RPMI8226 (cell line): ENCODE measurements at regions not wholly inside any gene's neighbourhood (a gene's known extent, or its start where the extent isn't known, plus 50 kb on each side); places are given as distances from the start of the nearest gene placed in this dataset.
"Not testable (repeated sequence)": the region's sequence is repeated elsewhere in the genome, so short reads cannot be mapped to it uniquely, and the experiment has no call there.

Experiments used
- DNase-seq: peaks from one replicate; pipeline ENCODE4 v3.0.0-alpha.2; 2015

- DNase-seq, result no peak
Measured at GRCh38 chr6:8174571-8174970, 72.2 kb upstream of the EEF1E1 start.

GRCh38 chr6:8172530-8172929 is 70.2 kb upstream of the EEF1E1 start:
- DNase-seq, result no peak

DNA sequence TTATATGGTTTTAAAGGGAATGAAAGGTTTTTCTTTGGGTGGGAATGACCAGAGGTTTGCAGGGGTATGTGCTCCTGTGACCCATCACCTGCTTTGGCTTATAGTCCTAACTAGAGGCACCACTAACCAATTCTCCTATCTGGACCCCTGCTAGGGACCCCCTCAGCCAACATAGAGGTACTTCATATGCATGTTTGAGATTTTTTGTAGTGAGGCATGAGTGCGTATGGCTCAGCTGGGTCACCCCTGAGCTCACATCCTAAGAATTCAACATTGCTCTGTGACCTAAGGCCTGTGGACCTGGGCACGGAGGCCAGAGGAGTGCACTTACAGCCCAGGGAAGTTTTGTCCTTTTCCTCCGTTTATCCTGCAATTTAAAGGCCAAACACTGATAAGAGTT is 68.4 kb upstream of the EEF1E1 start:
- no peak for DNase-seq

- no peak for DNase-seq
Measured at GRCh38 chr6:8170245-8170644, 67.9 kb upstream of the EEF1E1 start.

GRCh38 chr6:8166156-8166555 is 63.8 kb upstream of the EEF1E1 start:
- no peak for DNase-seq

DNA sequence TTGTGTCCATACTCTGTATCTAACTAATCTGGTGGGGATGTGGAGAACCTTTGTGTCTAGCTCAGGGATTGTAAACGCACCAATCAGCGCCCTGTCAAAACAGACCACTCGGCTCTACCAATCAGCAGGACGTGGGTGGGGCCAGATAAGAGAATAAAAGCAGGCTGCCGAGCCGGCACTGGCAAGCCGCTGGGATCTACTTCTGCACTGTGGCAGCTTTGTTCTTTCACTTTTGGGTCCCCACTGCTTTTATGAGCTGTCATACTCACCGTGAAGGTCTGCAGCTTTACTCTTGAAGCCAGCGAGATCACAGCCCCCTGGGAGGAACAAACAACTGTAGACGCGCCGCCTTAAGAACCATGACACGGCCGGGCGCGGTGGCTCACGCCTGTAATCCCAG is 62.7 kb upstream of the EEF1E1 start:
- DNase-seq, result not testable (repeated sequence)

DNA sequence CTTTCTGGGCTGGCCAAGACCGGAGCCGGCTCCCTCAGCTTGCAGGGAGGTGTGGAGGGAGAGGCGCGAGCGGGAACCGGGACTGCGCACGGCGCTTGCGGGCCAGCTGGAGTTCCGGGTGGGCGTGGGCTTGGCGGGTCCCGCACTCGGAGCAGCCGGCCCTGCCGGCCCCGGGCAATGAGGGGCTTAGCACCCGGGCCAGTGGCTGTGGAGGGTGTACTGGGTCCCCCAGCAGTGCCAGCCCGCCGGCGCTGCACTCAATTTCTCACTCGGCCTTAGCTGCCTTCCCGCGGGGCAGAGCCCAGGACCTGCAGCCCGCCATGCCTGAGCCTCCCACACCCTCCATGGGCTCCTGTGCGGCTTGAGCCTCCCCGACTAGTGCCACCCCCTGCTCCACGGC is 61.9 kb upstream of the EEF1E1 start:
- not testable (repeated sequence) for DNase-seq

GRCh38 chr6:8159966-8160365 is 57.6 kb upstream of the EEF1E1 start:
- no peak for DNase-seq

GRCh38 chr6:8157839-8158238 is 55.5 kb upstream of the EEF1E1 start:
- no peak for DNase-seq

GRCh38 chr6:8155259-8156012 is 53.1 kb upstream of the EEF1E1 start:
- no peak for DNase-seq
